K562 (cell line): ENCODE measurements at regions not wholly inside any gene's neighbourhood (a gene's known extent, or its start where the extent isn't known, plus 50 kb on each side); places are given as distances from the start of the nearest gene placed in this dataset.

ENCODE experiments used
- ATAC-seq: fragments of 200-7000 bp; cut with Tn5 transposase; 3 replicates; pipeline ENCODE4 v1.9.1; 2020; ENCODE audit warnings: moderate library complexity
- BruUV-seq: library from RNA; stranded (reverse); fragments of 400-500 nt; replicated peaks from 2 replicates; lab custom pipeline; 2021; lab: Mats Ljungman, UMichigan
- CTCF ChIA-PET: fragments of 300-600 bp; formaldehyde crosslinking; extraction: SDS; loops from one replicate; lab custom pipeline; 2021; ENCODE audit warnings: low intra/inter-chr PET ratio; lab: Yijun Ruan, JAX
- POLR2A ChIA-PET: fragments of 300-600, 350-650 bp; sonication (Branson Sonifier 250); formaldehyde crosslinking; extraction: SDS; loops from one replicate; lab custom pipeline; 2021; ENCODE audit warnings: antibody characterized with exemption, inconsistent platforms; lab: Yijun Ruan, JAX
- DNase-seq, 4 experiments: peaks; one replicate each; pipeline versions ENCODE4 v3.0.0 to v3.0.0-alpha.2; 2011 to 2018; ENCODE audit warnings: low spot score in 3 of 4, mixed read lengths in 3 of 4; ENCODE audit errors: extremely low read depth in 1 of 4
- FAIRE-seq: peaks from 2 replicates; lab custom pipeline; 2011; peaks lifted over from hg19 to GRCh38; lab: Jason Lieb, UNC
- H2AFZ ChIP-seq: 2 replicates; pipeline ENCODE4 v1.6.0; 2011; ENCODE audit warnings: low read depth, low read length, control low read depth, inconsistent platforms
- H3K27ac ChIP-seq: fragments of 200-600 bp; 3 replicates; pipeline ENCODE4 v1.8.0; 2011; ENCODE audit warnings: low read depth, mild to moderate bottlenecking, control low read depth, inconsistent platforms, low read length, moderate library complexity, mixed read lengths; ENCODE audit errors: extremely low read depth
- H3K27me3 ChIP-seq, 2 experiments: fragments of 300-600 bp in 1 of 2; 2 replicates in 1 of 2; 3 replicates in 1 of 2; pipeline versions ENCODE4 v1.6.0 to v1.8.0; 2011; ENCODE audit warnings: inconsistent platforms in 2 of 2, low read length in 2 of 2, mild to moderate bottlenecking in 1 of 2, mixed read lengths in 1 of 2, moderate library complexity in 1 of 2; ENCODE audit not compliant: control insufficient read depth in 2 of 2, insufficient read depth in 2 of 2
- H3K36me3 ChIP-seq: fragments of 300-600 bp; 3 replicates; pipeline ENCODE4 v1.8.0; 2011; ENCODE audit warnings: mild to moderate bottlenecking, low read length, inconsistent platforms; ENCODE audit not compliant: control insufficient read depth, insufficient read depth
- H3K4me1 ChIP-seq, 2 experiments: fragments of 200-600 bp in 1 of 2; replicated peaks in 1 of 2; 2 replicates in 1 of 2; 3 replicates in 1 of 2; pipeline versions ENCODE4 v1.5.1 to v1.8.0; 2011; ENCODE audit warnings: inconsistent platforms in 2 of 2, low read length in 2 of 2, mild to moderate bottlenecking in 1 of 2, mixed read lengths in 1 of 2, moderate library complexity in 1 of 2; ENCODE audit not compliant: control insufficient read depth in 2 of 2, insufficient read depth in 2 of 2
- H3K4me2 ChIP-seq: 2 replicates; pipeline ENCODE4 v1.6.1; 2011; ENCODE audit warnings: low read length, control low read depth, inconsistent platforms, mixed read lengths; ENCODE audit not compliant: insufficient read depth
- H3K4me3 ChIP-seq: fragments of 200-600 bp; sonication (generic), shearing (Covaris generic); 2 replicates; pipeline ENCODE4 v1.5.1; 2016; ENCODE audit warnings: control low read depth, inconsistent platforms
- H3K79me2 ChIP-seq: fragments of 200-600 bp; 3 replicates; pipeline ENCODE4 v1.8.0; 2011; ENCODE audit warnings: low read length, inconsistent platforms; ENCODE audit not compliant: control insufficient read depth, insufficient read depth
- H3K9ac ChIP-seq, 2 experiments: 2 replicates each; pipeline versions ENCODE4 v1.6.0 to v1.6.1; 2011; ENCODE audit warnings: low read depth in 2 of 2, low read length in 2 of 2, control low read depth in 1 of 2, inconsistent platforms in 1 of 2, mild to moderate bottlenecking in 1 of 2, mixed read lengths in 1 of 2; ENCODE audit not compliant: insufficient read depth in 1 of 2
- H3K9me1 ChIP-seq: one replicate; pipeline ENCODE4 v1.6.0; 2011; ENCODE audit warnings: inconsistent platforms, mild to moderate bottlenecking, low read length, moderate library complexity; ENCODE audit not compliant: control insufficient read depth, insufficient read depth
- H3K9me3 ChIP-seq: replicated peaks from 2 replicates; pipeline ENCODE4 v1.5.1; 2011; ENCODE audit warnings: low read depth, low read length, inconsistent platforms; ENCODE audit not compliant: control insufficient read depth, insufficient read depth
- H4K20me1 ChIP-seq: replicated peaks from 2 replicates; pipeline ENCODE4 v1.6.1; 2011; ENCODE audit warnings: low read length, inconsistent platforms, mixed read lengths; ENCODE audit not compliant: control insufficient read depth, insufficient read depth
- ERF ChIP-seq: fragments of 450-650 bp; formaldehyde crosslinking; IDR thresholded peaks from 2 replicates; pipeline ENCODE4 v1.4.0; 2020; ENCODE audit warnings: mild to moderate bottlenecking, mixed read lengths
- GABPB2 ChIP-seq: fragments of 250-450 bp; sonication (Bioruptor Pico); conservative IDR thresholded peaks from 2 replicates; pipeline ENCODE4 v1.5.1; 2021; ENCODE audit warnings: mild to moderate bottlenecking
- HDGF ChIP-seq: fragments of 450-650 bp; IDR thresholded peaks from 2 replicates; pipeline ENCODE4 v1.6.1; 2016
- KDM1A ChIP-seq, 2 experiments: fragments of 450-650 bp; IDR thresholded peaks; 2 replicates each; pipeline ENCODE4 v1.6.1; 2016; ENCODE audit warnings: mild to moderate bottlenecking in 2 of 2
- POLR2B ChIP-seq: fragments of 450-650 bp; IDR thresholded peaks from 2 replicates; pipeline ENCODE4 v1.6.1; 2018; ENCODE audit warnings: low read depth; ENCODE audit not compliant: partially characterized antibody
- RFX1 ChIP-seq: fragments of 450-650 bp; IDR thresholded peaks from 2 replicates; pipeline ENCODE4 v1.6.1; 2016; ENCODE audit warnings: mild to moderate bottlenecking, moderate library complexity
- SETDB1 ChIP-seq: IDR thresholded peaks from one replicate; pipeline ENCODE4 v1.6.1; 2012; ENCODE audit warnings: low read length, control low read depth, inconsistent platforms
- SIX5 ChIP-seq, 2 experiments: IDR thresholded peaks; 2 replicates each; pipeline ENCODE4 v1.6.1; 2011; ENCODE audit warnings: low read length in 2 of 2, borderline replicate concordance in 1 of 2, low read depth in 1 of 2, mild to moderate bottlenecking in 1 of 2, moderate library complexity in 1 of 2; ENCODE audit not compliant: insufficient read depth in 1 of 2
- SMARCA5 ChIP-seq: fragments of 450-650 bp; IDR thresholded peaks from 2 replicates; pipeline ENCODE4 v1.6.1; 2016
- SNIP1 ChIP-seq: fragments of 450-650 bp; IDR thresholded peaks from 2 replicates; pipeline ENCODE4 v1.7.1; 2017; ENCODE audit warnings: low read depth, mild to moderate bottlenecking
- TBP ChIP-seq: optimal IDR thresholded peaks from 2 replicates; pipeline ENCODE3; 2011; ENCODE audit warnings: low read depth, low read length, improper control_type of control experiment
- TRIM28 ChIP-seq: fragments of 450-650 bp; IDR thresholded peaks from 2 replicates; pipeline ENCODE4 v1.6.1; 2017
- ZNF224 ChIP-seq: sonication (generic); formaldehyde crosslinking; IDR thresholded peaks from 2 replicates; pipeline ENCODE4 v1.8.0; 2022; ENCODE audit warnings: mild to moderate bottlenecking, missing genetic modification reagents
- ZNF253 ChIP-seq: fragments of 250-450 bp; sonication (Bioruptor Pico); conservative IDR thresholded peaks from 2 replicates; pipeline ENCODE4 v1.6.1; 2021; ENCODE audit warnings: mild to moderate bottlenecking
- ZNF431 ChIP-seq: sonication (generic); formaldehyde crosslinking; IDR thresholded peaks from 2 replicates; pipeline ENCODE4 v1.8.0; 2022; ENCODE audit warnings: mild to moderate bottlenecking, missing genetic modification reagents
- ZNF57 ChIP-seq: fragments of 450-650 bp; formaldehyde crosslinking; IDR thresholded peaks from 2 replicates; pipeline ENCODE4 v1.4.0; 2020; ENCODE audit warnings: mild to moderate bottlenecking, moderate library complexity
- ZZZ3 ChIP-seq: fragments of 450-650 bp; IDR thresholded peaks from 2 replicates; pipeline ENCODE4 v1.6.1; 2016; ENCODE audit warnings: antibody characterized with exemption, mild to moderate bottlenecking, moderate library complexity
- WGBS: fragments of 100-300 bp; shearing (Covaris generic); methylation state at CpG from one replicate; pipeline ENCODE4 v1.1.6; 2016; ENCODE audit warnings: low coverage, mixed read lengths; ENCODE audit not compliant: insufficient coverage; ENCODE audit errors: missing lambda C conversion rate; 5-methylcytosine and 5-hydroxymethylcytosine counted together
- in situ Hi-C: fragments of 300-500 bp; cut with MboI; formaldehyde crosslinking; loops from 4 replicates; pipeline ENCODE4 v1.15.0; 2018; ENCODE audit warnings: inconsistent platforms, mixed read lengths
- intact Hi-C: fragments of 100-400 bp; cut with micrococcal nuclease; formaldehyde crosslinking; loops from 2 replicates; pipeline ENCODE4 v1.14.2; 2022
- TF ChIP-seq, protein P1 (sequence below): fragments of 450-650 bp; formaldehyde crosslinking; IDR thresholded peaks from 2 replicates; pipeline ENCODE4 v1.4.0; 2022; ENCODE audit warnings: missing genetic modification characterization
- TF ChIP-seq, protein P2 (sequence below): sonication (generic); formaldehyde crosslinking; IDR thresholded peaks from 2 replicates; pipeline ENCODE4 v1.8.1; 2022; ENCODE audit warnings: missing genetic modification reagents

GRCh38 chr3:171950373-171950772 lies 89.0 kb upstream of the FNDC3B start (continued):
- TF ChIP-seq ZNF57 (CRISPR knock-in tag) (no peak), ZNF431 (CRISPR knock-in tag) (no peak), POLR2B (no peak)

- no peak overlapping the region for H3K9ac ChIP-seq
- H2AFZ ChIP-seq: no peak overlapping the region
- DNase-seq (no peak), FAIRE-seq (no peak), ATAC-seq (no peak)
- no peaks in the 10 kb centered on the region for H3K79me2 ChIP-seq
- no peak overlapping the region for H3K4me2 ChIP-seq
- in situ Hi-C loops: no loop called here
- H3K9me1 ChIP-seq: no peaks in the 10 kb centered on the region
- POLR2A ChIA-PET: no interaction called here
- CTCF ChIA-PET: no interaction called here
- no peaks in the 10 kb centered on the region for H3K9me3 ChIP-seq
- no peaks in the 10 kb centered on the region for H3K27me3 ChIP-seq
- TF ChIP-seq SNIP1: no peak
- no peak for TF ChIP-seq RFX1
- TF ChIP-seq, protein P1, sequence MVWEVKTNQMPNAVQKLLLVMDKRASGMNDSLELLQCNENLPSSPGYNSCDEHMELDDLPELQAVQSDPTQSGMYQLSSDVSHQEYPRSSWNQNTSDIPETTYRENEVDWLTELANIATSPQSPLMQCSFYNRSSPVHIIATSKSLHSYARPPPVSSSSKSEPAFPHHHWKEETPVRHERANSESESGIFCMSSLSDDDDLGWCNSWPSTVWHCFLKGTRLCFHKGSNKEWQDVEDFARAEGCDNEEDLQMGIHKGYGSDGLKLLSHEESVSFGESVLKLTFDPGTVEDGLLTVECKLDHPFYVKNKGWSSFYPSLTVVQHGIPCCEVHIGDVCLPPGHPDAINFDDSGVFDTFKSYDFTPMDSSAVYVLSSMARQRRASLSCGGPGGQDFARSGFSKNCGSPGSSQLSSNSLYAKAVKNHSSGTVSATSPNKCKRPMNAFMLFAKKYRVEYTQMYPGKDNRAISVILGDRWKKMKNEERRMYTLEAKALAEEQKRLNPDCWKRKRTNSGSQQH (CRISPR knock-in tag): no peak
- TF ChIP-seq HDGF: no peak
- TF ChIP-seq, protein P2, sequence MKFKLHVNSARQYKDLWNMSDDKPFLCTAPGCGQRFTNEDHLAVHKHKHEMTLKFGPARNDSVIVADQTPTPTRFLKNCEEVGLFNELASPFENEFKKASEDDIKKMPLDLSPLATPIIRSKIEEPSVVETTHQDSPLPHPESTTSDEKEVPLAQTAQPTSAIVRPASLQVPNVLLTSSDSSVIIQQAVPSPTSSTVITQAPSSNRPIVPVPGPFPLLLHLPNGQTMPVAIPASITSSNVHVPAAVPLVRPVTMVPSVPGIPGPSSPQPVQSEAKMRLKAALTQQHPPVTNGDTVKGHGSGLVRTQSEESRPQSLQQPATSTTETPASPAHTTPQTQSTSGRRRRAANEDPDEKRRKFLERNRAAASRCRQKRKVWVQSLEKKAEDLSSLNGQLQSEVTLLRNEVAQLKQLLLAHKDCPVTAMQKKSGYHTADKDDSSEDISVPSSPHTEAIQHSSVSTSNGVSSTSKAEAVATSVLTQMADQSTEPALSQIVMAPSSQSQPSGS (CRISPR knock-in tag): no peak
- no peak for TF ChIP-seq SIX5 (IDR thresholded peaks at IDR 0.05; ENCODE audit: borderline replicate concordance in 1 of 2, insufficient read depth in 1 of 2, low read depth in 1 of 2, low read length in 2 of 2)
- TF ChIP-seq GABPB2: no peak
- TF ChIP-seq ZNF57 (CRISPR knock-in tag): no peak
- TF ChIP-seq TRIM28: no peak
- TF ChIP-seq TBP: no peak
- no peak for TF ChIP-seq SMARCA5
- no peak for TF ChIP-seq KDM1A (IDR thresholded peaks at IDR 0.05)
- TF ChIP-seq ERF (CRISPR knock-in tag): no peak
- no peak for TF ChIP-seq ZNF253 (CRISPR knock-in tag)
- TF ChIP-seq ZZZ3: no peak
- no peak for TF ChIP-seq ZNF224 (CRISPR knock-in tag)
- no peak for TF ChIP-seq SETDB1
- H3K27ac ChIP-seq: no peak overlapping the region
- no peaks in the 10 kb centered on the region for H3K36me3 ChIP-seq
- intact Hi-C loops: no loop called here
- H4K20me1 ChIP-seq: no peaks in the 10 kb centered on the region
- H3K4me3 ChIP-seq: no peak overlapping the region
- H3K4me1 ChIP-seq: peaks cover 5 to 8% of the 10 kb centered on the region in 2 experiments; a peak in 4 of 5 replicates
- no TSS peak for BruUV-seq
- 13% methylated on average over 1 of the region's 1 CpG for WGBS
These were observed 87.8 kb upstream of the FNDC3B start for GRCh38 chr3:171951597-171951996.
